HFF-Myc (cell line): ENCODE measurements at regions not wholly inside any gene's neighbourhood (a gene's known extent, or its start where the extent isn't known, plus 50 kb on each side); places are given as distances from the start of the nearest gene placed in this dataset.

Experiments
- DNase-seq: peaks from one replicate; pipeline ENCODE4 v3.0.0-alpha.2; 2011; ENCODE audit warnings: low read depth; ENCODE audit errors: extremely low read depth
- H3K4me3 ChIP-seq: replicated peaks from 2 replicates; pipeline ENCODE4 v1.5.1; 2011; ENCODE audit warnings: low read depth, mild to moderate bottlenecking, control low read depth, low read length
- TF ChIP-seq, protein P1 (sequence below): IDR thresholded peaks from 2 replicates; pipeline ENCODE4 v1.5.1; 2012; ENCODE audit warnings: mild to moderate bottlenecking, low read depth, low read length, control low read depth; ENCODE audit errors: missing control alignments

DNA sequence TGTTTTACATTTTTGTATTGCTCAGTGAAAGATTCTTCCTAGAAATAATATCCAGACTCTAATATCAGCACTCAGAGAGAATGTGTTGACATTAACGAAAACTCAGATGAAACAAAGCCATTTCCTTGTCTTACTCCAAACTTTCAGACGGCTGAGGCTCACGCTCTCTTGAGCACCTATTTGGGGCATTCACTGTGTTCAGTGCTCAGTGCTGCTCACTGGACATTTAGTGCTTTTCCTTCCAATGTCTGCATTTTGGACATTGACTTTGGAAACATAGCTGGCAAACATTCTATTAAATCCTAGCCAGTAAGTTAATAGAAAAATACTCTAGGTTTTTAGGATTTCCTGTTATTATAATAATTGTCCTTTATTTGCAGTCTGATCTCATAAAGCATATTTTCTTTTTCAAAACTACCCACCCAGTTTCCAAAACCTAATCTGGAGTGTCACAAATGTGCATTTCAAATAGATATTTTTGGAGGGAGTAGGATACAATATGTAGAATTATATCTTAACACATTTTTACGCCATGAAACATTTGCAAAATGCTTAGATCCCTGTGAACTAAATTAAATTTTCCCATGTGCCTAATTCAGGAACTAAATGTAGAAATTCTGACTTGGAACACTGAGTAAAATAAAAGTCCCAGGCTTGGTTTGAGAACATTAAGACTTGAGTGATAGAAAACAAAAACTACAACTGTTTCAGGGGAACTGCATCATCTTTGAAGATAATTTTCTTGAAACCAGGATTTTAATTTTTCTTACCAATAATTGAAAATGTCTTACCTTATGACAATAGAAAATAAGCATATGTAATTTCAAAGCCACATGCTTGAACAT is 91.7 kb upstream of the B3GAT2 start:
- H3K4me3 ChIP-seq, result no peak overlapping the region
- DNase-seq, result no peak
- TF ChIP-seq, protein P1, sequence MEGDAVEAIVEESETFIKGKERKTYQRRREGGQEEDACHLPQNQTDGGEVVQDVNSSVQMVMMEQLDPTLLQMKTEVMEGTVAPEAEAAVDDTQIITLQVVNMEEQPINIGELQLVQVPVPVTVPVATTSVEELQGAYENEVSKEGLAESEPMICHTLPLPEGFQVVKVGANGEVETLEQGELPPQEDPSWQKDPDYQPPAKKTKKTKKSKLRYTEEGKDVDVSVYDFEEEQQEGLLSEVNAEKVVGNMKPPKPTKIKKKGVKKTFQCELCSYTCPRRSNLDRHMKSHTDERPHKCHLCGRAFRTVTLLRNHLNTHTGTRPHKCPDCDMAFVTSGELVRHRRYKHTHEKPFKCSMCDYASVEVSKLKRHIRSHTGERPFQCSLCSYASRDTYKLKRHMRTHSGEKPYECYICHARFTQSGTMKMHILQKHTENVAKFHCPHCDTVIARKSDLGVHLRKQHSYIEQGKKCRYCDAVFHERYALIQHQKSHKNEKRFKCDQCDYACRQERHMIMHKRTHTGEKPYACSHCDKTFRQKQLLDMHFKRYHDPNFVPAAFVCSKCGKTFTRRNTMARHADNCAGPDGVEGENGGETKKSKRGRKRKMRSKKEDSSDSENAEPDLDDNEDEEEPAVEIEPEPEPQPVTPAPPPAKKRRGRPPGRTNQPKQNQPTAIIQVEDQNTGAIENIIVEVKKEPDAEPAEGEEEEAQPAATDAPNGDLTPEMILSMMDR, result no peak

DNA sequence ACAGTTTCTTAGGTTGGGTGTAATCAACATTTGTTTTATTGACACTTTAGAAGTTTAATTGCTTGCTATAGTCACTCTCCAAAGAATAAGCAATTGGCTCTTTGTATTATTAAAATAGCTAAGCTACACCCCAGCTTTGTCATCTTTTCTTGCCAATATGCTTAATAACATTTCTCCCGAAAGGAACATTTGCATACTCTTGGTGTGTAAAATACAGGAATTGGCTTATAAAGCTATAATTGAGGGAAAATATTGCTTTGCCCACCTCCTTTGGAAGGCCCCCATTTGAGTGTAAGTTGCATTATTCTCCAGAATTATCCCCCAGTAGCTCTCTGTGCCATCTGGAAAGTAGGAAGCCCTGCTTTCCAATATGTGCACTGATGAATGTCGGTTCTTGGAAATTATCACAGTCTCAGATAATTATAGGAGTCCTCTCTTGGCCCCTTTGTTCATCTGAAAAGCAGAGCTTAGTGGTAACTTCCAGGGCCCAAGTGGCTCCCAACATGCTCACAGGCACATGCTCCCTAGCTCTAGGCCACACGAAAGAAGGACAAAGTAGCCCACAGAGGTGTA is 92.4 kb upstream of the B3GAT2 start:
- no peak for DNase-seq
- TF ChIP-seq, protein P1, result no peak
- no peak overlapping the region for H3K4me3 ChIP-seq

DNA sequence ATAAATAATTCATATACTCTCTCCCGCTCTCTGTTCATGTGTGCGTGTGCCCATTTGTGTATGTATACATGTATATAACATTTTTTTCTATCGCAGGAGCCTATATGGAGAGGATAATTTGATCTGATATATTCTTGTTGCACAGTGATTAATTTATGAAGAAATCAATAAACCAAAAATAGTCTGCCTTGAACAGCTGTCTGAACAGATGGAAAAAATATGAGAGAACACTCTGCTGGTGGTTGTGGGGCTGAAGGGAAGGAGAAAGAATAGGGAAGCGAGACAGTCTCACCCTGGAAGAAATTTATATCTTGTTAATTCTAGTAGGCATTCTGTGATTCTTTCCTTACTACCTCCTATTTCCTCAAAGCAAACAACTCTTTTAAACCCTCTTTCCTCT is 96.6 kb upstream of the B3GAT2 start:
- DNase-seq, result no peak
- TF ChIP-seq, protein P1, result no peak
- H3K4me3 ChIP-seq, result no peak overlapping the region

GRCh38 chr6:71056656-71057055 is 99.8 kb upstream of the B3GAT2 start:
- TF ChIP-seq, protein P1, result no peak
- no peak overlapping the region for H3K4me3 ChIP-seq
- DNase-seq, result no peak

- no peak for DNase-seq
- H3K4me3 ChIP-seq, result no peak overlapping the region
- TF ChIP-seq, protein P1, result no peak
These were observed 109.3 kb upstream of the B3GAT2 start for GRCh38 chr6:71066153-71066552.

GRCh38 chr6:71067816-71068215 is 111.0 kb upstream of the B3GAT2 start:
- DNase-seq, result no peak
- no peak overlapping the region for H3K4me3 ChIP-seq
- TF ChIP-seq, protein P1, result no peak

DNA sequence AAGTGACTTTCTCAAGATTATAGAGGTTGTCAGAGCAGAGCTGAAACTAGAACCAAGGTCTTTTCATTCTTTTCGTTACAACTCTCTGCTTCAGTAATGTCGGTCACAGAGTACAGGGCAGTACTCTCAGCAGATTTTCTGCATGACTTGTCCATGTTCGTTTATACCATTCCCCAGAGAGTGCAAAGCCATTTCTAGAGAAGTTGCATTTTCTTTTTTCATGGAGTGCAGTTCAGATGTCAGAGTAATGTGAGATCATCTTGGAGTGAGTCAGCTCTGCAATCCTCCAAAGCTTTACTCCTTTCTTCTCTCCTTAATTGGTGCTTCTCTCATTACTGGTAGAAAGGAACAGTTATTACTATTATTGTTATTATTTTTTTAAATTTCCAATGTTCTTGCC is 115.6 kb upstream of the B3GAT2 start:
- no peak for DNase-seq
- no peak overlapping the region for H3K4me3 ChIP-seq
- TF ChIP-seq, protein P1, result no peak
